Fibroblast of lung (primary cell): ENCODE measurements at regions not wholly inside any gene's neighbourhood (a gene's known extent, or its start where the extent isn't known, plus 50 kb on each side); places are given as distances from the start of the nearest gene placed in this dataset.

Source experiments
- EZH2 ChIP-seq: IDR thresholded peaks from 2 replicates; pipeline ENCODE4 v1.5.1; 2012; ENCODE audit warnings: low read length, control low read depth, mild to moderate bottlenecking; ENCODE audit errors: missing control alignments
- TF ChIP-seq, protein P1 (sequence below), 2 donors: IDR thresholded peaks in 1 of 2; conservative IDR thresholded peaks in 1 of 2; 1 replicate in 1 of 2; 2 replicates in 1 of 2; pipeline ENCODE4 v1.5.1; 2011 to 2012; ENCODE audit warnings: low read length in 2 of 2, control low read depth in 1 of 2, inconsistent platforms in 1 of 2, low read depth in 1 of 2, mild to moderate bottlenecking in 1 of 2

DNA sequence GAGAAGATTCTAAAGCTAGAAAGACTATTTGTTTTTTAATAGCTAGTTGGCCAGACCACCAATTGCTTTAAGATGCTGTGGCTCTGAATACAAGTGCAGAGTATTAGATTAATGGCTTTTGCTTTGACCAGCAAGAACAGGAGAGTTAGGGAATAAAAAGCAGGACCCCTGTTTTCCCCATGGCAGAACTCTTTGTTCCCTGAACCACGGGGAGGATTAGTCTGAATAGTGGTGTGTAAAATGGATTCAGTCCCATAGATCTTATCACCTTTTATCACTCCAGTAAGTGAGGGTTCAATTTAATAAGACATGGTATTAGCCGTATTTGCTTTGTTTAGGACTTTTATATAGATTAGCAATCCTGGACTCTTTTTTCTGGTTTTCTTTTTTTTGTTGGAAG lies 562.6 kb upstream of the DPPA4 start:
- TF ChIP-seq, protein P1, sequence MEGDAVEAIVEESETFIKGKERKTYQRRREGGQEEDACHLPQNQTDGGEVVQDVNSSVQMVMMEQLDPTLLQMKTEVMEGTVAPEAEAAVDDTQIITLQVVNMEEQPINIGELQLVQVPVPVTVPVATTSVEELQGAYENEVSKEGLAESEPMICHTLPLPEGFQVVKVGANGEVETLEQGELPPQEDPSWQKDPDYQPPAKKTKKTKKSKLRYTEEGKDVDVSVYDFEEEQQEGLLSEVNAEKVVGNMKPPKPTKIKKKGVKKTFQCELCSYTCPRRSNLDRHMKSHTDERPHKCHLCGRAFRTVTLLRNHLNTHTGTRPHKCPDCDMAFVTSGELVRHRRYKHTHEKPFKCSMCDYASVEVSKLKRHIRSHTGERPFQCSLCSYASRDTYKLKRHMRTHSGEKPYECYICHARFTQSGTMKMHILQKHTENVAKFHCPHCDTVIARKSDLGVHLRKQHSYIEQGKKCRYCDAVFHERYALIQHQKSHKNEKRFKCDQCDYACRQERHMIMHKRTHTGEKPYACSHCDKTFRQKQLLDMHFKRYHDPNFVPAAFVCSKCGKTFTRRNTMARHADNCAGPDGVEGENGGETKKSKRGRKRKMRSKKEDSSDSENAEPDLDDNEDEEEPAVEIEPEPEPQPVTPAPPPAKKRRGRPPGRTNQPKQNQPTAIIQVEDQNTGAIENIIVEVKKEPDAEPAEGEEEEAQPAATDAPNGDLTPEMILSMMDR (conservative IDR thresholded peaks at IDR 0.05 in 1 of 2, IDR thresholded peaks at IDR 0.05 in 1 of 2; ENCODE audit: low read depth in 1 of 2, low read length in 2 of 2) = no peak
- TF ChIP-seq EZH2 = no peak
